PFSK-1 (cell line): ENCODE measurements at regions not wholly inside any gene's neighbourhood (a gene's known extent, or its start where the extent isn't known, plus 50 kb on each side); places are given as distances from the start of the nearest gene placed in this dataset.

Experiments
- POLR2AphosphoS5 ChIP-seq: IDR thresholded peaks from 2 replicates; pipeline ENCODE4 v1.6.1; 2012; ENCODE audit warnings: low read depth, mild to moderate bottlenecking, control low read depth, low read length, moderate library complexity
- SIN3A ChIP-seq: IDR thresholded peaks from 2 replicates; pipeline ENCODE4 v1.6.1; 2012; ENCODE audit warnings: mild to moderate bottlenecking, low read length, moderate library complexity, borderline replicate concordance; ENCODE audit not compliant: insufficient read depth
- TAF1 ChIP-seq: IDR thresholded peaks from 2 replicates; pipeline ENCODE4 v1.6.1; 2012; ENCODE audit warnings: low read length, control low read depth, borderline replicate concordance; ENCODE audit not compliant: insufficient read depth
- TF ChIP-seq, protein P1 (sequence below), 2 experiments: IDR thresholded peaks; 2 replicates each; pipeline versions ENCODE4 v1.6.1 to v1.8.0; 2011 to 2012; ENCODE audit warnings: low read depth in 2 of 2, low read length in 2 of 2, control low read depth in 1 of 2, inconsistent platforms in 1 of 2, mild to moderate bottlenecking in 1 of 2, moderate library complexity in 1 of 2; ENCODE audit not compliant: insufficient read depth in 1 of 2

DNA sequence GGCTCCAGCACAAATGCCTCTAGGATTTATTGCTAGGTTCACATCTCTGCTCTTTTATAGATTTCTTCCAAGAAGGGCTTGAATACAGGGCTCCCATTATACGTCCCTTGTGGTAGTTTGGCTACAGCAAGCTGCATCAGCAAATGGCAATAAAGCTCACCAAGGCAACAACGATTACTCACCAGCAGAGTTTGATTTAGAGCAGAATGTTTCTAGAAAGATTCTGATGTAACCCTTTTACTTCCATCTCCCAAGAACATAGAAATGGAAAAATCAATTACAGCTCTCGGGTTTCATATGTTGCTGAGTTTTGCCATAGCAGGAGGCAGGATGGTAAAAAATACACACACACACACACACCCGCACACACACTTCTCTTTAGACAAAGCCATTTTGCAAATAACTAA is 124.2 kb upstream of the TNPO1 start:
- TF ChIP-seq, protein P1, sequence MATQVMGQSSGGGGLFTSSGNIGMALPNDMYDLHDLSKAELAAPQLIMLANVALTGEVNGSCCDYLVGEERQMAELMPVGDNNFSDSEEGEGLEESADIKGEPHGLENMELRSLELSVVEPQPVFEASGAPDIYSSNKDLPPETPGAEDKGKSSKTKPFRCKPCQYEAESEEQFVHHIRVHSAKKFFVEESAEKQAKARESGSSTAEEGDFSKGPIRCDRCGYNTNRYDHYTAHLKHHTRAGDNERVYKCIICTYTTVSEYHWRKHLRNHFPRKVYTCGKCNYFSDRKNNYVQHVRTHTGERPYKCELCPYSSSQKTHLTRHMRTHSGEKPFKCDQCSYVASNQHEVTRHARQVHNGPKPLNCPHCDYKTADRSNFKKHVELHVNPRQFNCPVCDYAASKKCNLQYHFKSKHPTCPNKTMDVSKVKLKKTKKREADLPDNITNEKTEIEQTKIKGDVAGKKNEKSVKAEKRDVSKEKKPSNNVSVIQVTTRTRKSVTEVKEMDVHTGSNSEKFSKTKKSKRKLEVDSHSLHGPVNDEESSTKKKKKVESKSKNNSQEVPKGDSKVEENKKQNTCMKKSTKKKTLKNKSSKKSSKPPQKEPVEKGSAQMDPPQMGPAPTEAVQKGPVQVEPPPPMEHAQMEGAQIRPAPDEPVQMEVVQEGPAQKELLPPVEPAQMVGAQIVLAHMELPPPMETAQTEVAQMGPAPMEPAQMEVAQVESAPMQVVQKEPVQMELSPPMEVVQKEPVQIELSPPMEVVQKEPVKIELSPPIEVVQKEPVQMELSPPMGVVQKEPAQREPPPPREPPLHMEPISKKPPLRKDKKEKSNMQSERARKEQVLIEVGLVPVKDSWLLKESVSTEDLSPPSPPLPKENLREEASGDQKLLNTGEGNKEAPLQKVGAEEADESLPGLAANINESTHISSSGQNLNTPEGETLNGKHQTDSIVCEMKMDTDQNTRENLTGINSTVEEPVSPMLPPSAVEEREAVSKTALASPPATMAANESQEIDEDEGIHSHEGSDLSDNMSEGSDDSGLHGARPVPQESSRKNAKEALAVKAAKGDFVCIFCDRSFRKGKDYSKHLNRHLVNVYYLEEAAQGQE (IDR thresholded peaks at IDR 0.05; ENCODE audit: insufficient read depth in 1 of 2, low read depth in 2 of 2, low read length in 2 of 2) = no peak
- TF ChIP-seq TAF1 (no peak), POLR2AphosphoS5 (no peak), SIN3A (no peak)
